GM10266 (cell line): ENCODE measurements at regions not wholly inside any gene's neighbourhood (a gene's known extent, or its start where the extent isn't known, plus 50 kb on each side); places are given as distances from the start of the nearest gene placed in this dataset.

Source experiments
- DNase-seq: peaks from one replicate; pipeline ENCODE4 v3.0.0; 2012; ENCODE audit errors: extremely low spot score
- TF ChIP-seq, protein P1 (sequence below): IDR thresholded peaks from 2 replicates; pipeline ENCODE4 v1.5.1; 2012; ENCODE audit warnings: mild to moderate bottlenecking, low read depth; ENCODE audit not compliant: control insufficient read depth, insufficient read depth; ENCODE audit errors: missing control alignments

GRCh38 chr4:96844858-96845490, 1005.1 kb downstream of the PDHA2 start:
- TF ChIP-seq, protein P1, sequence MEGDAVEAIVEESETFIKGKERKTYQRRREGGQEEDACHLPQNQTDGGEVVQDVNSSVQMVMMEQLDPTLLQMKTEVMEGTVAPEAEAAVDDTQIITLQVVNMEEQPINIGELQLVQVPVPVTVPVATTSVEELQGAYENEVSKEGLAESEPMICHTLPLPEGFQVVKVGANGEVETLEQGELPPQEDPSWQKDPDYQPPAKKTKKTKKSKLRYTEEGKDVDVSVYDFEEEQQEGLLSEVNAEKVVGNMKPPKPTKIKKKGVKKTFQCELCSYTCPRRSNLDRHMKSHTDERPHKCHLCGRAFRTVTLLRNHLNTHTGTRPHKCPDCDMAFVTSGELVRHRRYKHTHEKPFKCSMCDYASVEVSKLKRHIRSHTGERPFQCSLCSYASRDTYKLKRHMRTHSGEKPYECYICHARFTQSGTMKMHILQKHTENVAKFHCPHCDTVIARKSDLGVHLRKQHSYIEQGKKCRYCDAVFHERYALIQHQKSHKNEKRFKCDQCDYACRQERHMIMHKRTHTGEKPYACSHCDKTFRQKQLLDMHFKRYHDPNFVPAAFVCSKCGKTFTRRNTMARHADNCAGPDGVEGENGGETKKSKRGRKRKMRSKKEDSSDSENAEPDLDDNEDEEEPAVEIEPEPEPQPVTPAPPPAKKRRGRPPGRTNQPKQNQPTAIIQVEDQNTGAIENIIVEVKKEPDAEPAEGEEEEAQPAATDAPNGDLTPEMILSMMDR = no peak
- no peak for DNase-seq

DNA sequence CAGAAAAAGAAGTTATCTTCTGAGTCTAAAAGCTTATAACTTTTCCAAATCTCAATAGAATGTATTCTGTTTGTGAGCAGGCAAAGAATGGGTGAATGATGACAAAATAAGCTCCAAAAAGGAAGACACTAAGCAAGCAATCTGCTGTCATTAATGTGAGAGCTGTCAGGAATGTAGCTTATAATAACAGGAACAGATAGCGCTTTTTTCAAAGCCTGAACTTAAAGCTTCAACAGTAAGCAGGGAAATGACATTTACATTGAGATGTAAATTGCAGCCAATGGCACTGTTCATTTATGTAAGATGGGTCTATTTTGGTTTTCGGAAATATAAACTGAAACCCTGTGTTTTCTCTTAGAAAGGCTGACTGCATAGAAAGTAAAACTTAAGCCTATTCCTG, 1005.9 kb downstream of the PDHA2 start:
- TF ChIP-seq, protein P1 = no peak
- DNase-seq = no peak

GRCh38 chr4:96874657-96875056, 1034.8 kb downstream of the PDHA2 start:
- no peak for DNase-seq
- TF ChIP-seq, protein P1 = no peak

GRCh38 chr4:96879527-96879926, 1039.6 kb downstream of the PDHA2 start:
- DNase-seq = no peak
- TF ChIP-seq, protein P1 = no peak

- TF ChIP-seq, protein P1 = no peak
Measured at GRCh38 chr4:96887857-96888256, 1048.0 kb downstream of the PDHA2 start.

DNA sequence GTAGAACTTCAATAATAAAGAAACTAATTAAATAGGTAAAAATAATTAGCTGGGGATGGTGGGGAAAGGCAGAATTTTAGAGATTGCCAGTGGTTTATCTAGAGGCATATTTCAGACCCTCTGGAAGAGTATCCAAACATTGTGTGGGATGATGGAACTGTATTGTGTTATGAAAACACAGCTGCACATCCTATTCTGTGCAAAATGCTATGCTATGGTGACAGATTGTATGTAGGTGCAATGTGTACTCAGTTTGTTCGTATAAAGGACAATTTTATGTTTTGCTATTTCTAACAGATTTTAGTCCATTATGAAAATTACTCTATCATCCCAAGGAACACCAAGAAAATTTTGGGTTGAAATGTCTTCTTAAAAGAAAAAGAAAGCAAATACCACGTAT, 1054.7 kb downstream of the PDHA2 start:
- TF ChIP-seq, protein P1 = no peak
- no peak for DNase-seq

More at GRCh38 chr4:96887857-96888256, 1048.0 kb downstream of the PDHA2 start:
- no peak for DNase-seq

- DNase-seq = no peak
- TF ChIP-seq, protein P1 = no peak
Measured at GRCh38 chr4:96895826-96896225, 1055.9 kb downstream of the PDHA2 start.
